22Rv1 (cell line): ENCODE measurements at regions not wholly inside any gene's neighbourhood (a gene's known extent, or its start where the extent isn't known, plus 50 kb on each side); places are given as distances from the start of the nearest gene placed in this dataset.

Experiments
- H3K27ac ChIP-seq: fragments of 450-650 bp; 2 replicates; pipeline ENCODE4 v1.5.1; 2017
- ZFX ChIP-seq: fragments of 450-650 bp; IDR thresholded peaks from 2 replicates; pipeline ENCODE4 v1.6.1; 2017; ENCODE audit warnings: antibody characterized with exemption, borderline replicate concordance
- TF ChIP-seq, protein P1 (sequence below): fragments of 450-650 bp; IDR thresholded peaks from 2 replicates; pipeline ENCODE4 v1.5.1; 2017; ENCODE audit warnings: mild to moderate bottlenecking

DNA sequence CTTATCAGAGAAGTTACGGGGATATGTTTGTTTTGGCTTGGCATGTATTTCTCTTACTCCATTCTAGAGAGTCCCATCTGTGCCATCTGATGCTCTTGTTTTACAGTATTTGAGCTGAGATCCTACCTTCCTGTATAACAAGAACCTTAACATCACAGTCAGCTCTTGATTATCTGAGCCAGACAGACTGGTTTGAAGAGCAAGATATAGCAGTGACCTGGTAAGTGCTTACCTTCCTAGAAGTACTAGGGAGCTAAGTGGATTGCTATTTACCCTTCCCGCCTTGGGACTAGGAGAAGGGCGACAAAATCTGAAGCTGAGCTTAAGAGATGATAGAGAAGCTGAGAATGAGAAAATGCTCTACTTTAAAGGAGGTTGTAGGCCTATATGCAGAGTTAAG, 235.3 kb downstream of the CSNK2A3 start:
- H3K27ac ChIP-seq = no peak overlapping the region
- TF ChIP-seq, protein P1, sequence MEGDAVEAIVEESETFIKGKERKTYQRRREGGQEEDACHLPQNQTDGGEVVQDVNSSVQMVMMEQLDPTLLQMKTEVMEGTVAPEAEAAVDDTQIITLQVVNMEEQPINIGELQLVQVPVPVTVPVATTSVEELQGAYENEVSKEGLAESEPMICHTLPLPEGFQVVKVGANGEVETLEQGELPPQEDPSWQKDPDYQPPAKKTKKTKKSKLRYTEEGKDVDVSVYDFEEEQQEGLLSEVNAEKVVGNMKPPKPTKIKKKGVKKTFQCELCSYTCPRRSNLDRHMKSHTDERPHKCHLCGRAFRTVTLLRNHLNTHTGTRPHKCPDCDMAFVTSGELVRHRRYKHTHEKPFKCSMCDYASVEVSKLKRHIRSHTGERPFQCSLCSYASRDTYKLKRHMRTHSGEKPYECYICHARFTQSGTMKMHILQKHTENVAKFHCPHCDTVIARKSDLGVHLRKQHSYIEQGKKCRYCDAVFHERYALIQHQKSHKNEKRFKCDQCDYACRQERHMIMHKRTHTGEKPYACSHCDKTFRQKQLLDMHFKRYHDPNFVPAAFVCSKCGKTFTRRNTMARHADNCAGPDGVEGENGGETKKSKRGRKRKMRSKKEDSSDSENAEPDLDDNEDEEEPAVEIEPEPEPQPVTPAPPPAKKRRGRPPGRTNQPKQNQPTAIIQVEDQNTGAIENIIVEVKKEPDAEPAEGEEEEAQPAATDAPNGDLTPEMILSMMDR = no peak
- TF ChIP-seq ZFX = no peak

DNA sequence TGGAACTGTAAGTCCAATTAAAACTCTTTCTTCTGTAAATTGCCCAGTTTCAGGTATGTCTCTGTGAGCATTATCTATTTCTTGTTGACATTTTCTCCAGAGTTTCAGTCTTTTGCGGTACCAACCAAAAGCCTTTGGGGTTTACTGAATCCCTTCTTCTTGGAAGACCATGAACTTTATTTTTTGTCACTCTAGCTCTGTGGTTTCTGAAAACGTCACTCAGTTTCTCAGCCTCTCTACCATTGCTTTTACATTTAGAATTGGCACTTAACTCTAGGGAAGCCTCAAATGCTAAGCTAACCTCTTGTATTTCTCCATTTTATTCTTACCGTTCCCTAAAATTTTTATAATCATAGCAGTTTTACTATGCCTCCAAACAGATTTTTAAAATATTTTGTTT, 237.6 kb downstream of the CSNK2A3 start:
- TF ChIP-seq ZFX = no peak
- TF ChIP-seq, protein P1 = no peak
- H3K27ac ChIP-seq = no peak overlapping the region

DNA sequence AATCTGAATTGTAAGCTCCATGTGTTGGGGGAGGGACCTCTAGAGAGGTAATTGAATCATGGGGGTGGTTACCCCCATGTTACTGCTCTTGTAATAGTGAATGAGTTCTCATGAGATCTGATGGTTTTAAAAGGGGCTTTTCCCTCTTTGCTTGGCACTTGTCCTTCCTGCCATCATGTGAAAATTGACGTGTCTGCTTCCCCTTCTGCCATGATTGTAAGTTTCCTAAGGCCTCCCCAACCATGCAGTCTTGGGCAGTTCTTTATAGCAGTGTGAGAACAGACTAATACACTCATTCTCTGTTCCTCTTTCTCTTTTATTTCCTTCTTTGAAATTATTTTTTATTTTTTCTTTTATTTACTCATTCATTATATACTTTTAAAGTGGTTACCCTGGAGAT, 239.4 kb downstream of the CSNK2A3 start:
- TF ChIP-seq, protein P1 = no peak
- no peak for TF ChIP-seq ZFX

DNA sequence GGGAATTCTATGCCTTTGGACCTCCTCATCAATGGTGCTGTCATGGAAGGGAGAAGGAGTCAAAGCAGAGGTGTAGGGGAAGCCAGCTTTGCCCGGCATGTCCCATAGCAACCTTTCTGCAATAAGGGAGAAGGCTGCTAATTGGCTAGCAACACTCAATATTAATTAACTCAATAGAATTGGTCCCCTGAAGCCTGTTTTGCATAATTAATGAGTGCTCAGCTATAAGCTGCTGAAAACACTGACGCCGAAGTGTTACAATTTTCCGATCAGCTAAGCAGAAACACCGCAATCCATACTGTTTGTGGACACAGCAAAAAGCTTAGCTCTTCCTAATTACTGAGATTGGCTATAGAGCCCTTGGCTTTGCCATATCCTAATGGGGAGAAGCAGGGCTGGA, 245.0 kb downstream of the CSNK2A3 start:
- no peak for TF ChIP-seq ZFX
- TF ChIP-seq, protein P1 = no peak
- H3K27ac ChIP-seq = no peak overlapping the region

More for the DNA sequence above, 239.4 kb downstream of the CSNK2A3 start:
- no peak overlapping the region for H3K27ac ChIP-seq

DNA sequence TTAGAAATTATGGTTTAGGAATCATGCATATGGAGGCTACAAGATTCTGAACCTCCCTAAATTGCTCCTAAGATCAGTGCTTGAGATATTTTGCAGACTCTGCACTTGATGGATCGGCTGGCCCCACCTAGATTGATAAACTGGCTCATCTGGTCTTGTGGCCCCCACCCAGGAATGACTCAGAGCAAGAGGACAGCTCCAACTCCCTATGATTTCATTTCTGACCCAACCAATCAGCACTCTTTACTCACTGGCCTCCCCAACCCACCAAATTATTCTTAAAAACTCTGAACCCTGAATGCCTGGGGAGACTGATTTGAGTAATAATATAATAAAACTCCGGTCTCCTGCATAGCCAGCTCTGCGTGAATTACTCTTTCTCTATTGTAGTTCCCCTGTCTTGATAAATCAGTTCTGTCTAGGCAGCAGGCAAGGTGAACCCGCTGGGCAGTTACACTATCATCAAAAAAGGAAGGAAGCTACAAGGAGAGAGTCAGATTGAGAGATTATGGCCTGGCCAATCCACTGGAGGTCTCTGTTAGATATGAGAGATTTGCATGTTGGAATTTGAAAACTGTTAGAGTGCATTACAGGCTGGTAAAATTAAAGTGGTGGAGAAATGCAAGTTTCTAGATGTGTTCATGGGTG, 245.8 kb downstream of the CSNK2A3 start:
- no peak for TF ChIP-seq ZFX
- TF ChIP-seq, protein P1 = no peak
- no peak overlapping the region for H3K27ac ChIP-seq

DNA sequence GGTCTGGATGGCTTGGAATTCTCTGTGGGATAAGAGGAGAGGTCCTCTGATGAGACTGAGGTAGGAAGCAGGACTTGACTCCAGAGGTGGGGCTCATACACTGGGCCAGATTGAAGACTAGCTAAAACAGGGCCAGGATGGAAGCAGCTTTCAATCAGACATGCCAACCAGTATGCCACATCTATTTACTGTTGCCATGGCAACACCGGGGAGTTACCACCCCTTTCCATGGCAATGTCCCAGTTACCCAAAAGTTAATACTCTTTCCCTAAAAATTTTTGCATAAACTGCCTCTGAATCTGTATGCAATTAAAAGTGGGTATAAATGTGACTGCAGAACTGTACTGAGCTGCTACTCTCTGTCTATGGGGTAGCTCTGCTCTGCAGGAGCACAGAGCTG, 247.5 kb upstream of the ZBED5 start:
- H3K27ac ChIP-seq = no peak overlapping the region

More for the DNA sequence above, 247.5 kb upstream of the ZBED5 start:
- TF ChIP-seq ZFX = no peak
- TF ChIP-seq, protein P1 = no peak
